HG02588 (cell line): ENCODE measurements at regions not wholly inside any gene's neighbourhood (a gene's known extent, or its start where the extent isn't known, plus 50 kb on each side); places are given as distances from the start of the nearest gene placed in this dataset.
"Not testable (repeated sequence)": the region's sequence is repeated elsewhere in the genome, so short reads cannot be mapped to it uniquely, and the experiment has no call there.

ENCODE experiments used
- ATAC-seq: cut with Tn5 transposase; IDR thresholded peaks from one replicate; pipeline ENCODE4 v1.9.1; 2021; ENCODE audit warnings: mild to moderate bottlenecking, moderate library complexity; ENCODE audit not compliant: unreplicated experiment

- no peak for ATAC-seq
These were observed 573.3 kb upstream of the NR2F2 start for GRCh38 chr15:95757171-95757570.

GRCh38 chr15:95758451-95758850, 572.0 kb upstream of the NR2F2 start:
- no peak for ATAC-seq

GRCh38 chr15:95758851-95759250, 571.6 kb upstream of the NR2F2 start:
- no peak for ATAC-seq

- ATAC-seq, result no peak
These were observed 570.0 kb upstream of the NR2F2 start for GRCh38 chr15:95760508-95760907.

GRCh38 chr15:95761501-95762165, 568.9 kb upstream of the NR2F2 start:
- ATAC-seq, result no peak

- no peak for ATAC-seq
These were observed 567.1 kb upstream of the NR2F2 start for GRCh38 chr15:95763426-95763825.

GRCh38 chr15:95765161-95765560, 565.3 kb upstream of the NR2F2 start:
- ATAC-seq, result no peak

- ATAC-seq, result no peak
These were observed 560.3 kb upstream of the NR2F2 start for GRCh38 chr15:95770196-95770595.

- ATAC-seq, result no peak
These were observed 557.5 kb upstream of the NR2F2 start for GRCh38 chr15:95772982-95773381.

- no peak for ATAC-seq
These were observed 546.0 kb upstream of the NR2F2 start for GRCh38 chr15:95784508-95784907.

GRCh38 chr15:95785276-95785675, 545.2 kb upstream of the NR2F2 start:
- not testable (repeated sequence) for ATAC-seq

GRCh38 chr15:95793231-95793630, 537.3 kb upstream of the NR2F2 start:
- ATAC-seq, result no peak

- no peak for ATAC-seq
These were observed 535.1 kb upstream of the NR2F2 start for GRCh38 chr15:95795386-95795785.

GRCh38 chr15:95799286-95800200, 531.0 kb upstream of the NR2F2 start:
- no peak for ATAC-seq

GRCh38 chr15:95804484-95804883, 526.0 kb upstream of the NR2F2 start:
- no peak for ATAC-seq

- ATAC-seq, result no peak
These were observed 518.0 kb upstream of the NR2F2 start for GRCh38 chr15:95812491-95812890.

GRCh38 chr15:95814908-95815307, 515.6 kb upstream of the NR2F2 start:
- no peak for ATAC-seq

- no peak for ATAC-seq
These were observed 513.9 kb upstream of the NR2F2 start for GRCh38 chr15:95816591-95816990.

GRCh38 chr15:95822961-95823360, 507.5 kb upstream of the NR2F2 start:
- ATAC-seq, result no peak

GRCh38 chr15:95825208-95825607, 505.3 kb upstream of the NR2F2 start:
- no peak for ATAC-seq

GRCh38 chr15:95825671-95826411, 504.7 kb upstream of the NR2F2 start:
- ATAC-seq, result no peak
